Cardiac fibroblast (primary cell): ENCODE measurements at regions not wholly inside any gene's neighbourhood (a gene's known extent, or its start where the extent isn't known, plus 50 kb on each side); places are given as distances from the start of the nearest gene placed in this dataset.

Experiments used
- DNase-seq, 2 donors: peaks; one replicate each; pipeline versions ENCODE4 v3.0.0 to v3.0.0-alpha.2; 2010; ENCODE audit warnings: low read depth in 2 of 2
- H3K4me3 ChIP-seq, 2 donors: replicated peaks in 1 of 2; 1 replicate in 1 of 2; 2 replicates in 1 of 2; pipeline ENCODE4 v1.5.1; 2011; ENCODE audit warnings: low read depth in 2 of 2, low read length in 2 of 2, mild to moderate bottlenecking in 2 of 2, moderate library complexity in 1 of 2
- CTCF ChIP-seq: IDR thresholded peaks from one replicate; pipeline ENCODE4 v1.5.1; 2011; ENCODE audit warnings: low read depth, mild to moderate bottlenecking, low read length, inconsistent platforms

- no peak overlapping the region for H3K4me3 ChIP-seq
- TF ChIP-seq CTCF: no peak
- DNase-seq: no peak
Observed at GRCh38 chr4:90030953-90031352, 96.2 kb upstream of the CCSER1 start.

GRCh38 chr4:90039122-90039521 is 88.1 kb upstream of the CCSER1 start:
- no peak for TF ChIP-seq CTCF
- H3K4me3 ChIP-seq: no peak overlapping the region
- DNase-seq: no peak

- H3K4me3 ChIP-seq: no peak overlapping the region
- DNase-seq: no peak
- TF ChIP-seq CTCF: no peak
Observed at GRCh38 chr4:90051999-90052398, 75.2 kb upstream of the CCSER1 start.

- TF ChIP-seq CTCF: no peak
- no peak for DNase-seq
- no peak overlapping the region for H3K4me3 ChIP-seq
Observed at GRCh38 chr4:90057091-90057490, 70.1 kb upstream of the CCSER1 start.

GRCh38 chr4:90060039-90060438 is 67.2 kb upstream of the CCSER1 start:
- no peak overlapping the region for H3K4me3 ChIP-seq
- no peak for TF ChIP-seq CTCF
- no peak for DNase-seq

GRCh38 chr4:90061881-90062280 is 65.3 kb upstream of the CCSER1 start:
- DNase-seq: no peak
- H3K4me3 ChIP-seq: no peak overlapping the region
- no peak for TF ChIP-seq CTCF

GRCh38 chr4:90064196-90064595 is 63.0 kb upstream of the CCSER1 start:
- H3K4me3 ChIP-seq: no peak overlapping the region

More at GRCh38 chr4:90064196-90064595, 63.0 kb upstream of the CCSER1 start:
- DNase-seq: no peak
- no peak for TF ChIP-seq CTCF
